ENCODE measurements at regions not wholly inside any gene's neighbourhood (a gene's known extent, or its start where the extent isn't known, plus 50 kb on each side); places are given as distances from the start of the nearest gene placed in this dataset.
"Not testable (repeated sequence)": the region's sequence is repeated elsewhere in the genome, so short reads cannot be mapped to it uniquely, and the experiment has no call there.

GRCh38 chr1:194859481-194860154 is 1673.2 kb upstream of the B3GALT2 start:
- not testable (repeated sequence) for DNase-seq

DNA sequence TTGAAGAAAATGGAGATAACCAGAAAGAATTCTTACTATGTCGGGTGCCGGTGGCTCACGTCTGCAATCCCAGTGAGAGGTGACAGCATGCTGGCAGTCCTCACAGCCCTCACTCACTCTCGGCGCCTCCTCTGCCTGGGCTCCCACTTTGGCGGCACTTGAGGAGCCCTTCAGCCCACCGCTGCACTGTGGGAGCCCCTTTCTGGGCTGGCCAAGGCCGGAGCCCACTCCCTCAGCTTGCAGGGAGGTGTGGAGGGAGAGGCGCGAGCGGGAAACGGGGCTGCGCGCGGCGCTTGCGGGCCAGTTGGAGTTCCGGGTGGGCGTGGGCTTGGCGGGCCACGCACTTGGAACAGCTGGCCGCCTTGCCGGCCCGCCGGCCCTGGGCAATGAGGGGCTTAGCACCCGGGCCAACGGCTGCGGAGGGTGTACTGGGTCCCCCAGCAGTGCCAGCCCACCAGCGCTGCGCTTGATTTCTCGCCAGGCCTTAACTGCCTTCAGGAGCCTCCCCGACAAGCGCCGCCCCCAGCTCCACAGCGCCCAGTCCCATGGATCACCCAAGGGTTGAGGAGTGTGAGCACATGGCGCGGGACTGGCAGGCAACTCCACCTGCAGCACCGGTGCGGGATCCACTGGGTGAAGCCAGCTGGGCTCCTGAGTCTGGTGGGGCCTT is 1672.5 kb upstream of the B3GALT2 start:
- DNase-seq, result not testable (repeated sequence)

- no peak for DNase-seq
Observed at GRCh38 chr1:194857413-194857812, 1671.0 kb upstream of the B3GALT2 start.

- DNase-seq, result no peak
Observed at GRCh38 chr1:194848846-194849245, 1662.4 kb upstream of the B3GALT2 start.

- no peak for DNase-seq
Observed at GRCh38 chr1:194846488-194846887, 1660.1 kb upstream of the B3GALT2 start.

- no peak for DNase-seq
Observed at GRCh38 chr1:194843077-194843476, 1656.7 kb upstream of the B3GALT2 start.

- DNase-seq, result no peak
Observed at GRCh38 chr1:194833111-194833510, 1646.7 kb upstream of the B3GALT2 start.

GRCh38 chr1:194831595-194831994 is 1645.2 kb upstream of the B3GALT2 start:
- DNase-seq, result not testable (repeated sequence)

- DNase-seq, result no peak
Observed at GRCh38 chr1:194830387-194830786, 1644.0 kb upstream of the B3GALT2 start.

- no peak for DNase-seq
Observed at GRCh38 chr1:194829492-194829891, 1643.1 kb upstream of the B3GALT2 start.

- DNase-seq, result no peak
Observed at GRCh38 chr1:194825382-194825781, 1639.0 kb upstream of the B3GALT2 start.

- DNase-seq, result no peak
Observed at GRCh38 chr1:194821091-194821490, 1634.7 kb upstream of the B3GALT2 start.

DNA sequence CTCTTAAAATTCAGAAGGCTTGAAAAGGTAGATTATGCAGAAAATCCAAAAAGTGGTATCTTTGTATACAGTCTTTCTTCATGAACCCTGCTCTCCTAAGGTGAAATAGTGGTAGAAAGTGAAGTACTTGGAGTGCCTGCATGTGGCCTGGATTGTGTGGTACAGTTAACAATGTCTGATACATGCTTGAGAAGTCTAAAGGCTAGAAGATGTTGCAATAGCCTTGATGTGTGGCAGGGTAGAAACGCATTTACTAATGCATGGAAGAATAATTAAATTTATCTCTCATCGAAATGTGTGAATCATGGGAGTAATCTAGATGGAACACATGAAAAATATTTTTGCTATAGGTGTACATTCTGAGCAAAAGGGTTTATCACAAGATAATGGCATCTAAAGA is 1632.3 kb upstream of the B3GALT2 start:
- no peak for DNase-seq

- no peak for DNase-seq
Observed at GRCh38 chr1:194816859-194817258, 1630.4 kb upstream of the B3GALT2 start.

DNA sequence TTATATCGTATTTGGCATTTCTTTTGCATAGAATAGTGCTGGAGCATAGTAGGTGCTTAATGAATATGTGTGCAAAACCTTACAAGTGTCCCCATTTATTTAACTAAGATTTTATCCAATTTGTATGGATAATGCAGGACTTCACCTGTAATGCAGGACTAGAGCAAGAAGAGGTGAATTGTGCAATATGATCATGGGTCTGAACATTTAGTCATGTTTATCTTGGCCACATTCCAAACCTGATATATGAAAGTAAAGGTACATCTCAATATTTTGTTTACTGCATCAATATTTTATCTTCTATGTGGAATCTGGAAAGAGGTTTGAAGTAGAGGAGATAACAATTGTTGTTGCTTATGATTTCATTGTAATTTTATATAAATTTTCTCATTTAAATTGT is 1626.7 kb upstream of the B3GALT2 start:
- no peak for DNase-seq

GRCh38 chr1:194809665-194810064 is 1623.3 kb upstream of the B3GALT2 start:
- no peak for DNase-seq

DNA sequence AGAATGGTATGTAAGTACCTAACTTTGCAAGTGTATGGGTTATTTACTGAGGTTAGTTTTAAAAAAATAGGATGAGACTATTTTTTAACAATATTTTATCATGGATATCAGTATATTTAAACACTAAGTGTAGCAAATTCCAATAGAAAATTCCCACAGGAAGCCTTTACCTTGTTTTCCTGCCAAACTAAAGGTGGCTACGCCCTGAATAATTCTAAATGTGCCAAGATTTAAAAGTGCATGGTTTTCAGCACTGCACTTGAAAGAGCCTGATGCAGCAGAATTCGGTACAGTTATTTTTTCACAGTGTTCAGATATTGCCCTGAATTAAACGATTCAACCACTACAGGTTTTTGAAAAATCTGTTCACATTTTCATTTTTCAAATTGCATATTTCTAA is 1622.8 kb upstream of the B3GALT2 start:
- DNase-seq, result no peak

- no peak for DNase-seq
Observed at GRCh38 chr1:194807530-194808220, 1621.3 kb upstream of the B3GALT2 start.

- no peak for DNase-seq
Observed at GRCh38 chr1:194802572-194802971, 1616.2 kb upstream of the B3GALT2 start.

GRCh38 chr1:194795917-194796593 is 1609.6 kb upstream of the B3GALT2 start:
- DNase-seq, result no peak

DNA sequence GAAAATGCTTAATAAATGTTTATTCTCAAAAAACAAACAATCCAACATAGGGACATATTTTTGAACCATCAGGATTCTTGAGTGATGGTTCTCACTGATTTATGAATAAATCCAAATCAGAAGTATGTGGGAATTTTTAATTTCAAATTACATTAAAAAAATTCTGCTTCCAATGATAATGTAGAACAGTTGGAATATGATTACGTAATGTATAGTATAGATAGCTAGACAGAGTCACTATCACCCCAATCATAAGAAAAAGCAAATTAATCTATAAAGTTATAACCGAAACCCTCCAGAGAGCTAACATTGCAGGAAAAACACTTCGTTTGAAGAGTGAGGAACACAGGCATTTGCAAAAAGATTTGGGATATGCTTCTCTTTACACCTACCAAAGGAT is 1600.6 kb upstream of the B3GALT2 start:
- DNase-seq, result no peak

- no peak for DNase-seq
Observed at GRCh38 chr1:194786027-194786426, 1599.6 kb upstream of the B3GALT2 start.

- DNase-seq, result no peak
Observed at GRCh38 chr1:194776657-194777056, 1590.2 kb upstream of the B3GALT2 start.

DNA sequence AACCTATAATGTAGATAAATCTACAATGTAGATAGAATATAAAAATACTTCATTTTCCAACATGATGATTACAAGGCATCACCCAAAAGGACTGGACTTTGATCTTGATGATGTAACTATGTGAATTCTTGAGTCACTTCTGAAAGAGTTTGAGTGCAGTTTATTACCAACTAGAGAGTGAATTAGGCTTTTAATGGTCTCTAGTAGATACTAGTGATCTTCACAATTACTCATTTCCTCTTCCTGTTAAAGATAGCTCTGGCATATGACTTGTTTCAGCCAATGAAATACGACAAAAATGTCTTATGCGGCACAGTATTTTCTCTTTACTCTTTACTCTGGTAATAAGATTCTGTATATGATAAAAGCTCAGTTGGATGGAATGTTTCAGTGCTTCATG is 1588.1 kb upstream of the B3GALT2 start:
- no peak for DNase-seq
